ENCODE measurements at regions not wholly inside any gene's neighbourhood (a gene's known extent, or its start where the extent isn't known, plus 50 kb on each side); places are given as distances from the start of the nearest gene placed in this dataset.
"Not testable (repeated sequence)": the region's sequence is repeated elsewhere in the genome, so short reads cannot be mapped to it uniquely, and the experiment has no call there.

GRCh38 chr4:1570291-1571164, 113.6 kb downstream of the FAM53A start:
- H3K27me3 Mint-ChIP-seq, result peaks cover 2% of the 10 kb centered on the region
- peaks cover 2% of the 10 kb centered on the region for H3K4me1 Mint-ChIP-seq (ENCODE audit: low read depth)
- H3K36me3 Mint-ChIP-seq, result no peaks in the 10 kb centered on the region
- no peak overlapping the region for H3K4me3 Mint-ChIP-seq
- POLR2A ChIA-PET, result no interaction called here
- H3K27ac Mint-ChIP-seq, result no peak overlapping the region
- CTCF ChIA-PET, result no interaction called here
- intact Hi-C loops (cut with micrococcal nuclease), result no loop called here
- DNase-seq, result no peak
- H3K9me3 Mint-ChIP-seq, result no peaks in the 10 kb centered on the region

GRCh38 chr4:1569461-1570151, 114.5 kb downstream of the FAM53A start:
- Mint-ChIP-seq H3K27ac (no peak overlapping the region), H3K9me3 (no peaks in the 10 kb centered on the region), H3K4me3 (no peak overlapping the region), H3K27me3 (peaks cover 2% of the 10 kb centered on the region), H3K4me1 (ENCODE audit: low read depth) (peaks cover 2% of the 10 kb centered on the region), H3K36me3 (no peaks in the 10 kb centered on the region)
- intact Hi-C loops (cut with micrococcal nuclease), result no loop called here
- CTCF ChIA-PET, result no interaction called here
- DNase-seq, result no peak
- POLR2A ChIA-PET, result no interaction called here

- Mint-ChIP-seq H3K9me3 (no peaks in the 10 kb centered on the region), H3K4me1 (ENCODE audit: low read depth) (peaks cover 2% of the 10 kb centered on the region), H3K27ac (no peak overlapping the region), H3K4me3 (no peak overlapping the region), H3K36me3 (no peaks in the 10 kb centered on the region), H3K27me3 (peaks cover 2% of the 10 kb centered on the region)
- DNase-seq, result no peak
- intact Hi-C loops (cut with micrococcal nuclease), result no loop called here
- CTCF ChIA-PET, result no interaction called here
- POLR2A ChIA-PET, result no interaction called here
Observed at GRCh38 chr4:1568855-1569460, 115.2 kb downstream of the FAM53A start.

- Mint-ChIP-seq H3K36me3 (no peaks in the 10 kb centered on the region), H3K27me3 (peaks cover 2% of the 10 kb centered on the region), H3K9me3 (no peaks in the 10 kb centered on the region), H3K27ac (no peak overlapping the region), H3K4me3 (no peak overlapping the region), H3K4me1 (ENCODE audit: low read depth) (peaks cover 2% of the 10 kb centered on the region)
- DNase-seq, result no peak
- ChIA-PET CTCF (no interaction called here), POLR2A (no interaction called here)
- intact Hi-C loops (cut with micrococcal nuclease), result no loop called here
Observed at GRCh38 chr4:1567808-1568581, 116.1 kb downstream of the FAM53A start.

- CTCF ChIA-PET, result no interaction called here
- Mint-ChIP-seq H3K4me1 (ENCODE audit: low read depth) (peaks cover 2% of the 10 kb centered on the region), H3K9me3 (no peaks in the 10 kb centered on the region), H3K27me3 (peaks cover 2% of the 10 kb centered on the region), H3K27ac (no peak overlapping the region), H3K4me3 (no peak overlapping the region), H3K36me3 (no peaks in the 10 kb centered on the region)
- intact Hi-C loops (cut with micrococcal nuclease), result no loop called here
- POLR2A ChIA-PET, result no interaction called here
- DNase-seq, result no peak
Observed at GRCh38 chr4:1567519-1567807, 116.7 kb downstream of the FAM53A start.

- Mint-ChIP-seq H3K27ac (no peak overlapping the region), H3K27me3 (peaks cover 2% of the 10 kb centered on the region), H3K4me1 (ENCODE audit: low read depth) (peaks cover 2% of the 10 kb centered on the region), H3K4me3 (no peak overlapping the region), H3K36me3 (no peaks in the 10 kb centered on the region), H3K9me3 (no peaks in the 10 kb centered on the region)
- no peak for DNase-seq
- POLR2A ChIA-PET, result no interaction called here
- CTCF ChIA-PET, result no interaction called here
- intact Hi-C loops (cut with micrococcal nuclease), result no loop called here
Observed at GRCh38 chr4:1566838-1567518, 117.1 kb downstream of the FAM53A start.

GRCh38 chr4:1566301-1566837, 117.7 kb downstream of the FAM53A start:
- H3K9me3 Mint-ChIP-seq; H3K36me3 Mint-ChIP-seq; POLR2A ChIA-PET; CTCF ChIA-PET; H3K27me3 Mint-ChIP-seq; intact Hi-C loops (cut with micrococcal nuclease); DNase-seq; H3K27ac Mint-ChIP-seq; H3K4me3 Mint-ChIP-seq; H3K4me1 Mint-ChIP-seq (ENCODE audit: low read depth): not testable (repeated sequence)

- H3K9me3 Mint-ChIP-seq, result no peaks in the 10 kb centered on the region
- H3K4me3 Mint-ChIP-seq, result no peak overlapping the region
- no peaks in the 10 kb centered on the region for H3K36me3 Mint-ChIP-seq
- peaks cover 2% of the 10 kb centered on the region for H3K4me1 Mint-ChIP-seq (ENCODE audit: low read depth)
- H3K27ac Mint-ChIP-seq, result no peak overlapping the region
- intact Hi-C loops (cut with micrococcal nuclease), result no loop called here
- no peak for DNase-seq
- peaks cover 2% of the 10 kb centered on the region for H3K27me3 Mint-ChIP-seq
- ChIA-PET POLR2A (no interaction called here), CTCF (no interaction called here)
Observed at GRCh38 chr4:1565598-1566295, 118.4 kb downstream of the FAM53A start.

- Mint-ChIP-seq H3K4me3 (no peak overlapping the region), H3K36me3 (no peaks in the 10 kb centered on the region), H3K9me3 (no peaks in the 10 kb centered on the region), H3K27me3 (peaks cover 7% of the 10 kb centered on the region), H3K27ac (no peak overlapping the region), H3K4me1 (ENCODE audit: low read depth) (peaks cover 2% of the 10 kb centered on the region)
- POLR2A ChIA-PET, result no interaction called here
- no peak for DNase-seq
- intact Hi-C loops (cut with micrococcal nuclease), result no loop called here
- CTCF ChIA-PET, result interaction anchor here (0.6 kb wide), 1 partner anchor 511 kb away, joined by 5 read pairs; no protein-coding TSS in a partner anchor
Observed at GRCh38 chr4:1564535-1565375, 119.4 kb downstream of the FAM53A start.

- Mint-ChIP-seq H3K4me1 (ENCODE audit: low read depth) (peaks cover 2% of the 10 kb centered on the region), H3K9me3 (no peaks in the 10 kb centered on the region), H3K27ac (no peak overlapping the region), H3K36me3 (no peaks in the 10 kb centered on the region), H3K27me3 (peaks cover 7% of the 10 kb centered on the region), H3K4me3 (no peak overlapping the region)
- ChIA-PET CTCF (interaction anchor here (1.4 kb wide), 1 partner anchor 14 kb away, joined by 4 read pairs; no protein-coding TSS in a partner anchor), POLR2A (no interaction called here)
- intact Hi-C loops (cut with micrococcal nuclease), result no loop called here
- DNase-seq, result no peak
Observed at GRCh38 chr4:1563768-1564485, 120.2 kb downstream of the FAM53A start.

Measured in activated CD4-positive, alpha-beta memory T cell treated with anti-CD3 and anti-CD28 coated beads for 36 hours (primary cell).